Mesendoderm (in vitro differentiated cells): ENCODE measurements at regions not wholly inside any gene's neighbourhood (a gene's known extent, or its start where the extent isn't known, plus 50 kb on each side); places are given as distances from the start of the nearest gene placed in this dataset.
"Not testable (repeated sequence)": the region's sequence is repeated elsewhere in the genome, so short reads cannot be mapped to it uniquely, and the experiment has no call there.

Source experiments
- DNase-seq: peaks from one replicate; pipeline ENCODE4 v3.0.0; 2013
- H2AK5ac ChIP-seq: 2 replicates; pipeline ENCODE4 v1.6.1; 2013; ENCODE audit warnings: low read length, inconsistent platforms
- H2BK120ac ChIP-seq: 2 replicates; pipeline ENCODE4 v1.6.1; 2013; ENCODE audit warnings: low read depth, mild to moderate bottlenecking, low read length, moderate library complexity, mixed read lengths
- H2BK15ac ChIP-seq: replicated peaks from 2 replicates; pipeline ENCODE4 v1.6.1; 2013; ENCODE audit warnings: low read depth, mild to moderate bottlenecking, moderate library complexity
- H2BK5ac ChIP-seq: 2 replicates; pipeline ENCODE4 v1.6.1; 2013; ENCODE audit warnings: low read length, inconsistent platforms
- H3K18ac ChIP-seq: 2 replicates; pipeline ENCODE4 v1.6.1; 2013; ENCODE audit warnings: mild to moderate bottlenecking, low read length, mixed read lengths
- H3K23ac ChIP-seq: one replicate; pipeline ENCODE4 v1.6.1; 2013; ENCODE audit warnings: low read length
- H3K27ac ChIP-seq: 2 replicates; pipeline ENCODE4 v1.5.1; 2013; ENCODE audit warnings: low read depth, mild to moderate bottlenecking, inconsistent platforms, low read length, moderate library complexity
- H3K27me3 ChIP-seq: 2 replicates; pipeline ENCODE4 v1.6.1; 2013; ENCODE audit warnings: low read length, control low read depth, mild to moderate bottlenecking, inconsistent platforms; ENCODE audit not compliant: insufficient read depth, poor library complexity
- H3K36me3 ChIP-seq: 2 replicates; pipeline ENCODE4 v1.6.1; 2013; ENCODE audit warnings: low read length, inconsistent platforms; ENCODE audit not compliant: control insufficient read depth, insufficient read depth
- H3K4ac ChIP-seq: one replicate; pipeline ENCODE4 v1.6.1; 2013; ENCODE audit warnings: low read depth, mild to moderate bottlenecking, low read length, moderate library complexity
- H3K4me1 ChIP-seq: 2 replicates; pipeline ENCODE4 v1.6.1; 2013; ENCODE audit warnings: low read depth, low read length, inconsistent platforms; ENCODE audit not compliant: control insufficient read depth
- H3K4me2 ChIP-seq: 2 replicates; pipeline ENCODE4 v1.6.1; 2013; ENCODE audit warnings: low read length
- H3K4me3 ChIP-seq: 2 replicates; pipeline ENCODE4 v1.5.1; 2013; ENCODE audit warnings: mild to moderate bottlenecking, low read length
- H3K56ac ChIP-seq: one replicate; pipeline ENCODE4 v1.6.1; 2013; ENCODE audit warnings: low read length
- H3K79me1 ChIP-seq: 2 replicates; pipeline ENCODE4 v1.6.1; 2013; ENCODE audit warnings: low read length, inconsistent platforms
- H3K79me2 ChIP-seq: 2 replicates; pipeline ENCODE4 v1.6.1; 2013; ENCODE audit warnings: mild to moderate bottlenecking, low read length; ENCODE audit not compliant: control insufficient read depth, insufficient read depth
- H3K9ac ChIP-seq: 2 replicates; pipeline ENCODE4 v1.6.1; 2013; ENCODE audit warnings: low read length, inconsistent platforms
- H4K5ac ChIP-seq: one replicate; pipeline ENCODE4 v1.6.1; 2013; ENCODE audit warnings: low read length
- H4K8ac ChIP-seq: one replicate; pipeline ENCODE4 v1.6.1; 2013; ENCODE audit warnings: low read depth, mild to moderate bottlenecking, control low read depth, low read length, moderate library complexity
- WGBS: extraction: QIAGEN DNeasy Blood & Tissue Kit; methylation state at CpG from one replicate; pipeline ENCODE4 v1.1.7; 2013; ENCODE audit warnings: low lambda C conversion rate, missing lambda C conversion rate; ENCODE audit not compliant: insufficient coverage; ENCODE audit errors: extremely low coverage; 5-methylcytosine and 5-hydroxymethylcytosine counted together

GRCh38 chr14:105659935-105660527 is 133.6 kb downstream of the TMEM121 start:
- Histone ChIP-seq H2BK120ac (no peak overlapping the region), H3K27ac (no peak overlapping the region), H3K27me3 (no peaks in the 10 kb centered on the region), H2BK5ac (no peak overlapping the region), H2BK15ac (no peak overlapping the region), H3K79me1 (no peaks in the 10 kb centered on the region), H3K4me2 (no peak overlapping the region), H3K4me3 (peak overlapping the region; percentile 36), H2AK5ac (no peak overlapping the region), H3K9ac (no peak overlapping the region), H3K4ac (no peak overlapping the region), H4K5ac (no peak overlapping the region), H3K79me2 (no peaks in the 10 kb centered on the region), H3K4me1 (no peaks in the 10 kb centered on the region), H3K23ac (no peak overlapping the region), H3K18ac (no peak overlapping the region), H3K36me3 (no peaks in the 10 kb centered on the region), H3K56ac (no peak overlapping the region), H4K8ac (no peak overlapping the region)
- WGBS: no CpG with 5 or more reads among the region's 9 CpGs
- no peak for DNase-seq

DNA sequence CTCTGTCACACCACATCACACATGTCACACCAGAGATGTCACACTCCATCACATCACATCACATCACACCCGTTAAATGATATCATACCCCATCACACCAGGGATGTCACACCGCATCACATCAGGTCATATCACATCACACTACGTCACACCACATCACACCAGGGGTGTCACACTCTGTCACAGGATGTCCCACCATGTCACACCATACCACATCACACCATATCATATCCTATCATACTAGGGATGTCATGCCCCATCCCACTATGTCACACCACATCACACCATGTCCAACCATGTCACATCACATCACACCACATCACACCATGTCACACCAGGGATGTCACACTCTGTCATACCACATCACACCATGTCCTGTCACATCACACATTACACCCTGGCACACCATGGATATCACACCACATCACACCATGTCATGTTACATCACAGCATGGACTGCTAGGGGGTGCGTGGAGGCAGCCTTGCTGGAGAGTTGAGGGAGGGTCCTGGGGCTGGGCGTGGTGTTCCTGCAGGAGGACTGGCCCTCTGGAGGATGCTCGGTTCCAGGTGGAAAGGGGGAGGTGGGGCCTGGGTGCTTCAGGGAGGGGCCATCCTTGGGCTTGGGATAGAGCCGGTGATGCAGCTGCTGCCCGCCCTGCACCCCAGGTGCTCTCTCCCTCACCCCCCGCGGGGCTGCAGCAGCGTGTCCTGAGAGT is 134.6 kb downstream of the TMEM121 start:
- Histone ChIP-seq H3K36me3 (no peaks in the 10 kb centered on the region), H3K9ac (no peak overlapping the region), H3K4me3 (peak overlapping the region; percentile 36), H3K23ac (no peak overlapping the region), H2BK15ac (no peak overlapping the region), H2BK5ac (no peak overlapping the region), H4K8ac (no peak overlapping the region), H3K79me1 (no peaks in the 10 kb centered on the region), H3K18ac (no peak overlapping the region), H3K4me2 (no peak overlapping the region), H4K5ac (no peak overlapping the region), H3K56ac (no peak overlapping the region), H2AK5ac (no peak overlapping the region), H3K79me2 (no peaks in the 10 kb centered on the region), H3K27ac (no peak overlapping the region), H3K27me3 (no peaks in the 10 kb centered on the region), H3K4ac (no peak overlapping the region), H2BK120ac (no peak overlapping the region), H3K4me1 (no peaks in the 10 kb centered on the region)
- WGBS: 100% methylated on average over 1 of the region's 11 CpGs
- DNase-seq: no peak

GRCh38 chr14:105662043-105662442 is 135.7 kb downstream of the TMEM121 start:
- not testable (repeated sequence) for H3K9ac ChIP-seq, H2BK15ac ChIP-seq, H3K79me2 ChIP-seq

DNA sequence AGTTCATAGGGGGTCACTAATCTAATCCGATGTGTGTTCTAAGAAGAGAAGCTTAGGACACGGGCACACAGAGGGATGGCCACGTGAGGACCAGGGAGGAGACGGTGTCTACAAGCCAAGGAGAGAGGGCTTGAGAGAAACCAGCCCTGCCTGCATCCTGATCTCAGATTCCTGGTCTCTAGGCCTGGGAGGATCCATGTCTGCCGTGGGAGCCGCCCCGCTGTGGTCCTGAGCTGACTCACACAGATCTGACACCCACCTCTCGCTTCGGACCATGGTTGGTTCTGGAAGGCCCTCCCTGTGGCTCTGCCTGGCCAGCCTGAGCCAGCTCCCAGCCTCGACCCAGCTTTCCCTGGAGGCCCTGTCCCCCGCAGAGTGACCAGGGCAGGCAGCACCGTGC is 136.2 kb downstream of the TMEM121 start:
- not testable (repeated sequence) for H2BK5ac ChIP-seq, DNase-seq, H2AK5ac ChIP-seq, H4K5ac ChIP-seq, H3K4ac ChIP-seq, H3K9ac ChIP-seq, H3K27me3 ChIP-seq, H3K18ac ChIP-seq, H3K79me1 ChIP-seq, H3K27ac ChIP-seq, H3K4me1 ChIP-seq, H2BK15ac ChIP-seq, H3K56ac ChIP-seq, H2BK120ac ChIP-seq, H3K79me2 ChIP-seq, H3K23ac ChIP-seq, H4K8ac ChIP-seq, H3K4me3 ChIP-seq, H3K4me2 ChIP-seq, H3K36me3 ChIP-seq
- no CpG with 5 or more reads among the region's 12 CpGs for WGBS

More at GRCh38 chr14:105662043-105662442, 135.7 kb downstream of the TMEM121 start:
- H3K4me2 ChIP-seq, H4K8ac ChIP-seq, H3K56ac ChIP-seq, H3K23ac ChIP-seq, H3K4ac ChIP-seq, H3K79me1 ChIP-seq, H2BK120ac ChIP-seq, H4K5ac ChIP-seq, DNase-seq, H2BK5ac ChIP-seq, H3K36me3 ChIP-seq, H3K4me3 ChIP-seq, H3K27ac ChIP-seq, H3K18ac ChIP-seq, H3K27me3 ChIP-seq, H3K4me1 ChIP-seq, H2AK5ac ChIP-seq: not testable (repeated sequence)
- WGBS: no CpG with 5 or more reads among the region's 11 CpGs

DNA sequence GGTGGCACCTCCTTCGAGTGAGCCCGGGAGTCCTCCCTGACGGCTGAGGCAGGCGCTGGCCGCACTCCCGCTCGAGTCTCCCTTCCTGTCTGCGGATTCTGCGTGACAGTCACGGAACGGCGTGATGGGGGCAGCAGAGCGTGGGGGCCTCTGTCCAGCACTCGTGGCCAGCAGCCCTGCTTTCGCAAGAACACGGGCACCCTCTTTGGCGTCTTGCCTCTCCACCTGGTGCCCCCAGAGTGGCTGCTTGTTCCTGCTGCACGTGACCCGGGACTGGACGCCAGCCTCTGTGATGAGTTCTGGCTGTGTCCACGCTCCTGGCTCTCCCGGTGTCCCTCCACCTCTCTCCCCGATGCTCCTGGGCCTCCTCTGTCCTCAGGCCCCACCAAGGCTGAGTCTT is 136.9 kb downstream of the TMEM121 start:
- not testable (repeated sequence) for H3K79me1 ChIP-seq

More for the DNA sequence above, 136.9 kb downstream of the TMEM121 start:
- not testable (repeated sequence) for H3K36me3 ChIP-seq, H3K79me2 ChIP-seq, H2BK15ac ChIP-seq, H3K4me3 ChIP-seq, H3K27ac ChIP-seq, H3K23ac ChIP-seq, H2BK120ac ChIP-seq, H3K18ac ChIP-seq, H3K4ac ChIP-seq, H3K4me2 ChIP-seq, H4K5ac ChIP-seq, H2AK5ac ChIP-seq, H3K56ac ChIP-seq, H2BK5ac ChIP-seq, DNase-seq, H4K8ac ChIP-seq, H3K4me1 ChIP-seq, H3K9ac ChIP-seq, H3K27me3 ChIP-seq
- WGBS: no CpG with 5 or more reads among the region's 23 CpGs
